Spleen (tissue), 7 donors: ENCODE measurements at regions not wholly inside any gene's neighbourhood (a gene's known extent, or its start where the extent isn't known, plus 50 kb on each side); places are given as distances from the start of the nearest gene placed in this dataset.

Source experiments
- POLR2A ChIP-seq, 3 donors: fragments of 450-650 bp; IDR thresholded peaks; one replicate each; pipeline ENCODE4 v1.5.1; 2017; ENCODE audit warnings: antibody characterized with exemption in 3 of 3, mild to moderate bottlenecking in 1 of 3
- TF ChIP-seq, protein P1 (sequence below), 11 experiments: fragments of 200-600 bp in 7 of 11; fragments of 450-650 bp in 4 of 11; sonication (generic) in 4 of 11; IDR thresholded peaks in 8 of 11; conservative IDR thresholded peaks in 3 of 11; 1 replicate in 7 of 11; 2 replicates in 4 of 11; pipeline versions ENCODE4 v1.4.0 to v1.8.0; 2016 to 2021; ENCODE audit warnings: antibody characterized with exemption in 11 of 11, inconsistent platforms in 4 of 11, mild to moderate bottlenecking in 1 of 11
- donor health status: DM: no; HTN: no; CAD: no; lungs with moderate emphysema.
- donor health status: DM: no; HTN: no; CAD: no.
- donor health status: DM: no; HTN: no; CAD: no.

GRCh38 chr11:13552784-13553183, 57.0 kb upstream of the PTH start:
- no peak for TF ChIP-seq POLR2A (IDR thresholded peaks at IDR 0.05)
- TF ChIP-seq, protein P1, sequence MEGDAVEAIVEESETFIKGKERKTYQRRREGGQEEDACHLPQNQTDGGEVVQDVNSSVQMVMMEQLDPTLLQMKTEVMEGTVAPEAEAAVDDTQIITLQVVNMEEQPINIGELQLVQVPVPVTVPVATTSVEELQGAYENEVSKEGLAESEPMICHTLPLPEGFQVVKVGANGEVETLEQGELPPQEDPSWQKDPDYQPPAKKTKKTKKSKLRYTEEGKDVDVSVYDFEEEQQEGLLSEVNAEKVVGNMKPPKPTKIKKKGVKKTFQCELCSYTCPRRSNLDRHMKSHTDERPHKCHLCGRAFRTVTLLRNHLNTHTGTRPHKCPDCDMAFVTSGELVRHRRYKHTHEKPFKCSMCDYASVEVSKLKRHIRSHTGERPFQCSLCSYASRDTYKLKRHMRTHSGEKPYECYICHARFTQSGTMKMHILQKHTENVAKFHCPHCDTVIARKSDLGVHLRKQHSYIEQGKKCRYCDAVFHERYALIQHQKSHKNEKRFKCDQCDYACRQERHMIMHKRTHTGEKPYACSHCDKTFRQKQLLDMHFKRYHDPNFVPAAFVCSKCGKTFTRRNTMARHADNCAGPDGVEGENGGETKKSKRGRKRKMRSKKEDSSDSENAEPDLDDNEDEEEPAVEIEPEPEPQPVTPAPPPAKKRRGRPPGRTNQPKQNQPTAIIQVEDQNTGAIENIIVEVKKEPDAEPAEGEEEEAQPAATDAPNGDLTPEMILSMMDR (IDR thresholded peaks at IDR 0.05 in 8 of 11, conservative IDR thresholded peaks at IDR 0.05 in 3 of 11) = no peak
